ENCODE measurements at regions not wholly inside any gene's neighbourhood (a gene's known extent, or its start where the extent isn't known, plus 50 kb on each side); places are given as distances from the start of the nearest gene placed in this dataset.

DNA sequence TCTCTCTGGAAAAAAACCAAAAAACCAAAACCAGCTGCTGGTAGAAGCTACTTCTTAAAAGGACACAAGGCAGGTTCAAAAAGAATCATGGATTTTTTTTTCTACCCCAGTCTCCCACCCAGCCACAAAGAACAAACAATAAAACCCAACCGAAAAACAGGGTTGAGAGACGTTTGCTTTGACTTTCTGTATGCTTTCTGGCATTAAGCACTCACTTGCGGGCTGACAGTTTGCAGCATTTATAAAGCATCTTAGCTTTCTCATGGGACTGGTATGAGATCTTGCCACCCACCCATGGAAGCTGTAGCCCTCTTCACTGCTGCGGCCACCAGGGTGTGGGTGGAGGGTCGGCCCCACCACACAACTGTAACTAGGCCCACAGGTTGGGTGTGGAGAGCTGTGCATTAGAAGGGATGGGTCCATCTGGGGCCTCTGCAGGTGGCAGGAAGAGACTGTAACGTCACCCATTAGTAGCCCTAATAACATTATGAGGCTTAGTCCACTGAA, 165.7 kb downstream of the RHOU start:
- no peak for DNase-seq
- Histone ChIP-seq H2AK5ac (ENCODE audit: low read length, severe bottlenecking) (no peak overlapping the region), H2AFZ (ENCODE audit: low read depth, low read length) (no peak overlapping the region), H3K23ac (ENCODE audit: low read length in 2 of 2) (no peak overlapping the region), H4K8ac (ENCODE audit: low read length) (no peak overlapping the region), H3K4me3 (ENCODE audit: insufficient read depth in 1 of 2, low read depth in 1 of 2, low read length in 2 of 2) (no peak overlapping the region), H2BK120ac (ENCODE audit: low read depth, low read length) (no peak overlapping the region), H3K4me2 (ENCODE audit: low read length, poor library complexity, severe bottlenecking) (no peak overlapping the region), H3K27me3 (ENCODE audit: control insufficient read depth in 1 of 2, insufficient read depth in 1 of 2, low read length in 2 of 2) (peaks cover 9 to 44% of the 10 kb centered on the region in 2 experiments), H2BK12ac (ENCODE audit: low read length in 2 of 2) (no peak overlapping the region), H3K4me1 (ENCODE audit: control insufficient read depth, insufficient read depth, low read depth, low read length) (peaks cover 16% of the 10 kb centered on the region), H2BK15ac (ENCODE audit: low read depth, poor library complexity, severe bottlenecking) (no peak overlapping the region), H2BK5ac (ENCODE audit: low read depth, low read length, poor library complexity, severe bottlenecking) (no peak overlapping the region), H3K14ac (ENCODE audit: low read length in 2 of 2) (no peak overlapping the region), H4K91ac (ENCODE audit: low read length) (no peak overlapping the region), H3K18ac (ENCODE audit: low read depth in 1 of 2, low read length in 2 of 2) (peak overlapping the region in 1 of 2 experiments; percentile 8), H3K9ac (ENCODE audit: low read length) (no peak overlapping the region), H3K79me1 (replicated peaks; ENCODE audit: low read length, poor library complexity, severe bottlenecking) (no peaks in the 10 kb centered on the region), H3K27ac (ENCODE audit: low read length, poor library complexity, severe bottlenecking) (no peak overlapping the region), H3K4ac (ENCODE audit: low read depth in 1 of 2, low read length in 2 of 2) (no peak overlapping the region), H3K9me3 (ENCODE audit: control insufficient read depth, low read length) (no peaks in the 10 kb centered on the region), H3K36me3 (ENCODE audit: control insufficient read depth in 1 of 2, insufficient read depth in 2 of 2, low read depth in 1 of 2, low read length in 2 of 2) (no peaks in the 10 kb centered on the region)
- 89% methylated on average over 6 of the region's 6 CpGs for WGBS

DNA sequence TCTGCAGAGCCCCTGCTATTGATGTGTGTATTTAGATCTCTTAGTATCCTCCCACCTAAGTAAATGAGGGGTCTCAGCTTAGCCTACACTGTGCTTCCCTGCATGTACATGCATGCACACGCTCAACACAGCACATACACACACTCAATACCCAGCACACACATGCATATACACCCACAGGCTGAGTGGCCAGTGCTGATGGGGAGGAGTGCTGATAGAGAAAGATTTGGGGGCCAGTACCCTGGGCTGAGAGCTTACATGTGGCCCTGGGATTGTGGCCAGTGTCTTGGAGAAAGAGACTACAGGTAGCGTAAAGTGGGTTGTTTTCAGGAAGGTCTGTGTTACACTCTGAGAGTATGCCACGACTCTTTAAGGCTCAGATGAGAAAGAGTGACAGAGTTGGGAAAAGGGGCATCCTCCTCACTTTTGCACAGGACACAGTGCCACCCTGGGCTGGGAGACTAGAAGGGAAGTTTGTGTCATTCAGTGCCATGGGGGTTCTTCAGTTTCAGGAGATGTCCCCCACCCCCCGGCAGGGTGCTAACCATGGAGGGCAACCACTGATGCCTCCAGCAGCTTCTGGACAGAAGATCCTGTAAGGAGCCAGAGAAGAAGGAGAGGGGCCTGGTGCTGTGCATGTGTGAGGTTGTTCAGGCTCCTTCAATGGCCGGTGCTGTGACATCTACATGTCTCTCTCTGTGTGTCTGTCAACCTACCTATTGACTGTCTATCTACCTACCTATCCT, 166.8 kb downstream of the RHOU start:
- Histone ChIP-seq H4K91ac (ENCODE audit: low read length) (no peak overlapping the region), H2BK120ac (ENCODE audit: low read depth, low read length) (no peak overlapping the region), H2AK5ac (ENCODE audit: low read length, severe bottlenecking) (peak overlapping the region; percentile 50), H3K4me1 (ENCODE audit: control insufficient read depth, insufficient read depth, low read depth, low read length) (peaks cover 16% of the 10 kb centered on the region), H2AFZ (ENCODE audit: low read depth, low read length) (no peak overlapping the region), H3K4me3 (ENCODE audit: insufficient read depth in 1 of 2, low read depth in 1 of 2, low read length in 2 of 2) (no peak overlapping the region), H2BK12ac (ENCODE audit: low read length in 2 of 2) (peak overlapping the region in 1 of 2 experiments; percentile 78), H3K36me3 (ENCODE audit: control insufficient read depth in 1 of 2, insufficient read depth in 2 of 2, low read depth in 1 of 2, low read length in 2 of 2) (no peaks in the 10 kb centered on the region), H3K14ac (ENCODE audit: low read length in 2 of 2) (peak overlapping the region in 1 of 2 experiments; percentile 9), H3K79me1 (replicated peaks; ENCODE audit: low read length, poor library complexity, severe bottlenecking) (no peaks in the 10 kb centered on the region), H3K27ac (ENCODE audit: low read length, poor library complexity, severe bottlenecking) (no peak overlapping the region), H2BK15ac (ENCODE audit: low read depth, poor library complexity, severe bottlenecking) (no peak overlapping the region), H3K9ac (ENCODE audit: low read length) (no peak overlapping the region), H3K4me2 (ENCODE audit: low read length, poor library complexity, severe bottlenecking) (no peak overlapping the region), H3K18ac (ENCODE audit: low read depth in 1 of 2, low read length in 2 of 2) (peak overlapping the region in 1 of 2 experiments; percentile 67), H2BK5ac (ENCODE audit: low read depth, low read length, poor library complexity, severe bottlenecking) (no peak overlapping the region), H4K8ac (ENCODE audit: low read length) (no peak overlapping the region), H3K27me3 (ENCODE audit: control insufficient read depth in 1 of 2, insufficient read depth in 1 of 2, low read length in 2 of 2) (peaks cover 8 to 56% of the 10 kb centered on the region in 2 experiments), H3K4ac (ENCODE audit: low read depth in 1 of 2, low read length in 2 of 2) (peak overlapping the region in 1 of 2 experiments; percentile 24), H3K9me3 (ENCODE audit: control insufficient read depth, low read length) (no peaks in the 10 kb centered on the region), H3K23ac (ENCODE audit: low read length in 2 of 2) (no peak overlapping the region)
- WGBS, result 100% methylated on average over 3 of the region's 5 CpGs
- DNase-seq, result no peak

DNA sequence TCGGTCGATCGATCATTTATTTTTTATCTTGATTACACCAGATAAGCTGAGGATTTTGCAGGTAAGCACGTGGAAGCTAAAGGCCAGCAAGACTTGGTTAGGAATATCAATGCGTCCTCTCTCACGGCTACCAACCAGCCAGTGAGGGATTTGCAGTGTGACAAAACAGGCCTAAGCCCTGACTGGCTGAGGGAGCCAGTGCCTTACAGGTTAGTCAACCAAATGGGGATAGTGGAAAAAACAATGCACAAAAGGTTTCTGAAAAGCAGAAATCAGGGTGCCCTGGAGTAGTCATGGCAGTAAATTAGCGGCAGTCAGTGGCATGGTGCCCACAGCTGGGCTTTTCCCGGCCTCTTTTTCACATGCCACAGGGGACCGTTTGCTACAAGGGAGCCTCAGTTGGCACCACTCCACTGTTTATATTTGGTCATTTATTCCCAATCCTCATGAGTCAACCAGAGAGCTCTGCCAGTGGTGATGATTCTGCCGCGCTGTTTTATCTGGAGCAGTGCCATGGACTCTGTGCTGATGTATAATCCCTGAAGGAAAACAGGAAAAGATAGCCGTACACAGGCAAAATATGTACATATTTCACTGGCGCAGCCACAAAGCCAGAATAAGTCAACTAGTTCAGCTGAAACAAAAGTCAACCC, 167.6 kb downstream of the RHOU start:
- no peaks in the 10 kb centered on the region for H3K36me3 ChIP-seq (ENCODE audit: control insufficient read depth in 1 of 2, insufficient read depth in 2 of 2, low read depth in 1 of 2, low read length in 2 of 2)
- no peak overlapping the region for H4K91ac ChIP-seq (ENCODE audit: low read length)
- peak overlapping the region in 1 of 2 experiments; percentile 89 for H3K18ac ChIP-seq (ENCODE audit: low read depth in 1 of 2, low read length in 2 of 2)
- H2BK120ac ChIP-seq (ENCODE audit: low read depth, low read length), result no peak overlapping the region
- no peak overlapping the region for H2BK12ac ChIP-seq (ENCODE audit: low read length in 2 of 2)
- H3K27me3 ChIP-seq (ENCODE audit: control insufficient read depth in 1 of 2, insufficient read depth in 1 of 2, low read length in 2 of 2), result peaks cover 0 to 58% of the 10 kb centered on the region in 2 experiments
- H3K14ac ChIP-seq (ENCODE audit: low read length in 2 of 2), result no peak overlapping the region
- no peak overlapping the region for H2AFZ ChIP-seq (ENCODE audit: low read depth, low read length)
- H3K79me1 ChIP-seq (replicated peaks; ENCODE audit: low read length, poor library complexity, severe bottlenecking), result no peaks in the 10 kb centered on the region
- H3K4me1 ChIP-seq (ENCODE audit: control insufficient read depth, insufficient read depth, low read depth, low read length), result peaks cover 16% of the 10 kb centered on the region
- no peak overlapping the region for H3K23ac ChIP-seq (ENCODE audit: low read length in 2 of 2)
- no peaks in the 10 kb centered on the region for H3K9me3 ChIP-seq (ENCODE audit: control insufficient read depth, low read length)
- no peak overlapping the region for H2BK15ac ChIP-seq (ENCODE audit: low read depth, poor library complexity, severe bottlenecking)
- peak overlapping the region; percentile 21 for H3K4me2 ChIP-seq (ENCODE audit: low read length, poor library complexity, severe bottlenecking)
- H3K4me3 ChIP-seq (ENCODE audit: insufficient read depth in 1 of 2, low read depth in 1 of 2, low read length in 2 of 2), result peak overlapping the region in 1 of 2 experiments; percentile 7
- peak; percentile 96 for DNase-seq
- peak overlapping the region; percentile 4 for H3K9ac ChIP-seq (ENCODE audit: low read length)
- no peak overlapping the region for H4K8ac ChIP-seq (ENCODE audit: low read length)
- no peak overlapping the region for H2AK5ac ChIP-seq (ENCODE audit: low read length, severe bottlenecking)
- H3K4ac ChIP-seq (ENCODE audit: low read depth in 1 of 2, low read length in 2 of 2), result peak overlapping the region in 1 of 2 experiments; percentile 26
- H2BK5ac ChIP-seq (ENCODE audit: low read depth, low read length, poor library complexity, severe bottlenecking), result no peak overlapping the region
- peak overlapping the region; percentile 73 for H3K27ac ChIP-seq (ENCODE audit: low read length, poor library complexity, severe bottlenecking)
- WGBS, result 55% methylated on average over 11 of the region's 13 CpGs

DNA sequence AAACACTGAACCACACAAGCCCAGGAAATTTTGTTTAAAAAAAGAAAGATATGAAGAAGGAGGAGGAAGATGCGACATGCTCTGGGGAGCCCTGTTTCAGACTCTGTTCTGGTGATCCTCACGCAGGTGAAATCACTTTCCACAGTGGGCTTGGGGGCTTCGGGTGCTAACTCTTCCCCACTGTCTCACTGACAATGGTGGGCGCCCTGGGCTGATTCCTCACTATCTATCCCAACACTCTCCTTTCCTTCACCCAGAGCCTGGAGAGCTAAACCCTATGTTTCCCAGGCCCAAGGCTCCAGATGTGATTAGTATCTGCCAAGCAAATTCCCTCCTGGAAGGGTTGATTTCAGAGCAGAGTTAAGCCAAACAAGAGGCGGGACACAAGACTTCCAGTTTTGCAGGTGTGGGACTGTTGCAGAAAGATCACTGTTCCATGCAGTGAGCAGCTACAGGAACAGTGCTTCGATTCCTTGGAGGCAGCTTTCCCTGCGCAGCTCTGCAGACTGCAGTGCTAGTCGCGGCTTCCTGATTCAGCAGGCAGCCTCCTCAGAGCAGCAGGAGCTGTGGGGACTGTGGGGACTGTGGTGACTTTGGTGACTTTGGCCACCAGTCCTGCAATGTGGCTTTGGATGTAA, 168.3 kb downstream of the RHOU start:
- peaks cover 0 to 56% of the 10 kb centered on the region in 2 experiments for H3K27me3 ChIP-seq (ENCODE audit: control insufficient read depth in 1 of 2, insufficient read depth in 1 of 2, low read length in 2 of 2)
- peaks cover 16% of the 10 kb centered on the region for H3K4me1 ChIP-seq (ENCODE audit: control insufficient read depth, insufficient read depth, low read depth, low read length)
- H3K14ac ChIP-seq (ENCODE audit: low read length in 2 of 2), result no peak overlapping the region
- H3K9me3 ChIP-seq (ENCODE audit: control insufficient read depth, low read length), result no peaks in the 10 kb centered on the region
- no peak overlapping the region for H4K91ac ChIP-seq (ENCODE audit: low read length)
- H2BK5ac ChIP-seq (ENCODE audit: low read depth, low read length, poor library complexity, severe bottlenecking), result no peak overlapping the region
- peak overlapping the region; percentile 21 for H3K4me2 ChIP-seq (ENCODE audit: low read length, poor library complexity, severe bottlenecking)
- no peak overlapping the region for H3K23ac ChIP-seq (ENCODE audit: low read length in 2 of 2)
- peak overlapping the region; percentile 4 to 40 for H3K18ac ChIP-seq (ENCODE audit: low read depth in 1 of 2, low read length in 2 of 2)
- peak overlapping the region; percentile 39 for H2BK120ac ChIP-seq (ENCODE audit: low read depth, low read length)
- H4K8ac ChIP-seq (ENCODE audit: low read length), result peak overlapping the region; percentile 21
- H2AK5ac ChIP-seq (ENCODE audit: low read length, severe bottlenecking), result peak overlapping the region; percentile 27
- H3K36me3 ChIP-seq (ENCODE audit: control insufficient read depth in 1 of 2, insufficient read depth in 2 of 2, low read depth in 1 of 2, low read length in 2 of 2), result no peaks in the 10 kb centered on the region
- H3K9ac ChIP-seq (ENCODE audit: low read length), result peak overlapping the region; percentile 4
- H3K27ac ChIP-seq (ENCODE audit: low read length, poor library complexity, severe bottlenecking), result peak overlapping the region; percentile 73
- peak overlapping the region; percentile 69 to 82 for H2BK12ac ChIP-seq (ENCODE audit: low read length in 2 of 2)
- H2BK15ac ChIP-seq (ENCODE audit: low read depth, poor library complexity, severe bottlenecking), result peak overlapping the region; percentile 34
- peak overlapping the region in 1 of 2 experiments; percentile 47 for H3K4me3 ChIP-seq (ENCODE audit: insufficient read depth in 1 of 2, low read depth in 1 of 2, low read length in 2 of 2)
- peak overlapping the region; percentile 8 to 73 for H3K4ac ChIP-seq (ENCODE audit: low read depth in 1 of 2, low read length in 2 of 2)
- 77% methylated on average over 9 of the region's 9 CpGs for WGBS
- peak; percentile 36 for DNase-seq
- H2AFZ ChIP-seq (ENCODE audit: low read depth, low read length), result no peak overlapping the region
- H3K79me1 ChIP-seq (replicated peaks; ENCODE audit: low read length, poor library complexity, severe bottlenecking), result no peaks in the 10 kb centered on the region
